ENCODE measurements at regions not wholly inside any gene's neighbourhood (a gene's known extent, or its start where the extent isn't known, plus 50 kb on each side); places are given as distances from the start of the nearest gene placed in this dataset.
"Not testable (repeated sequence)": the region's sequence is repeated elsewhere in the genome, so short reads cannot be mapped to it uniquely, and the experiment has no call there.

GRCh38 chr3:20462723-20463122, 276.7 kb upstream of the SGO1 start:
- TF ChIP-seq CTCF (IDR thresholded peaks at IDR 0.05; ENCODE audit: extremely low read depth, missing control alignments) = no peak
- no peak for DNase-seq (ENCODE audit: low spot score)

- DNase-seq (ENCODE audit: low spot score) = no peak
- no peak for TF ChIP-seq CTCF (IDR thresholded peaks at IDR 0.05; ENCODE audit: extremely low read depth, missing control alignments)
These were observed 276.2 kb upstream of the SGO1 start for GRCh38 chr3:20462226-20462625.

GRCh38 chr3:20458994-20459716, 273.1 kb upstream of the SGO1 start:
- DNase-seq (ENCODE audit: low spot score) = no peak
- TF ChIP-seq CTCF (IDR thresholded peaks at IDR 0.05; ENCODE audit: extremely low read depth, missing control alignments) = no peak

- no peak for TF ChIP-seq CTCF (IDR thresholded peaks at IDR 0.05; ENCODE audit: extremely low read depth, missing control alignments)
- DNase-seq (ENCODE audit: low spot score) = no peak
These were observed 270.5 kb upstream of the SGO1 start for GRCh38 chr3:20456511-20456910.

GRCh38 chr3:20451170-20451569, 265.2 kb upstream of the SGO1 start:
- no peak for TF ChIP-seq CTCF (IDR thresholded peaks at IDR 0.05; ENCODE audit: extremely low read depth, missing control alignments)
- DNase-seq (ENCODE audit: low spot score) = no peak

- no peak for DNase-seq (ENCODE audit: low spot score)
- TF ChIP-seq CTCF (IDR thresholded peaks at IDR 0.05; ENCODE audit: extremely low read depth, missing control alignments) = no peak
These were observed 264.6 kb upstream of the SGO1 start for GRCh38 chr3:20450611-20451010.

- TF ChIP-seq CTCF (IDR thresholded peaks at IDR 0.05; ENCODE audit: extremely low read depth, missing control alignments) = no peak
- no peak for DNase-seq (ENCODE audit: low spot score)
These were observed 256.8 kb upstream of the SGO1 start for GRCh38 chr3:20442846-20443245.

- not testable (repeated sequence) for DNase-seq (ENCODE audit: low spot score)
These were observed 241.3 kb upstream of the SGO1 start for GRCh38 chr3:20427268-20427667.

Measured in GM20000 (cell line).